ENCODE measurements at regions not wholly inside any gene's neighbourhood (a gene's known extent, or its start where the extent isn't known, plus 50 kb on each side); places are given as distances from the start of the nearest gene placed in this dataset.

DNA sequence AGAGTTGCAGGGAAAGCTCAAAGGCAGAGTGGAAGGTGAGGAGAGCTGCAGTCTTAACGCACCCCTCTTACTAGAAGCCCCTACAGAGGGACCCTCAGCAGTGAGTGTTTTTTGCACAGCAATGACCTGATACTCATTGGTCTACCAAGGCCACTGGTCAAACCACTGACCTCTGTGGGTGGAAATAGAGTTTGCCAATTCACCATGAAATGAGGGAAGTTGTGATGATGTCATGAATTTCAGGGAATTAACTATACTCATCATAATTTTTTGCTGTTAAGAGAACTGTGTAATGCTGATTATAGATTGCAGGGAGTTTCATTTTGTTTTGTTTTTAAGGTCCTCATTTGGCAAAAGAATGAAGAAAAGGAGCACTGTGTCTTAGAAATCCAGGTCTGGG, 101.7 kb upstream of the SMAD3 start:
- TF ChIP-seq, protein P1, sequence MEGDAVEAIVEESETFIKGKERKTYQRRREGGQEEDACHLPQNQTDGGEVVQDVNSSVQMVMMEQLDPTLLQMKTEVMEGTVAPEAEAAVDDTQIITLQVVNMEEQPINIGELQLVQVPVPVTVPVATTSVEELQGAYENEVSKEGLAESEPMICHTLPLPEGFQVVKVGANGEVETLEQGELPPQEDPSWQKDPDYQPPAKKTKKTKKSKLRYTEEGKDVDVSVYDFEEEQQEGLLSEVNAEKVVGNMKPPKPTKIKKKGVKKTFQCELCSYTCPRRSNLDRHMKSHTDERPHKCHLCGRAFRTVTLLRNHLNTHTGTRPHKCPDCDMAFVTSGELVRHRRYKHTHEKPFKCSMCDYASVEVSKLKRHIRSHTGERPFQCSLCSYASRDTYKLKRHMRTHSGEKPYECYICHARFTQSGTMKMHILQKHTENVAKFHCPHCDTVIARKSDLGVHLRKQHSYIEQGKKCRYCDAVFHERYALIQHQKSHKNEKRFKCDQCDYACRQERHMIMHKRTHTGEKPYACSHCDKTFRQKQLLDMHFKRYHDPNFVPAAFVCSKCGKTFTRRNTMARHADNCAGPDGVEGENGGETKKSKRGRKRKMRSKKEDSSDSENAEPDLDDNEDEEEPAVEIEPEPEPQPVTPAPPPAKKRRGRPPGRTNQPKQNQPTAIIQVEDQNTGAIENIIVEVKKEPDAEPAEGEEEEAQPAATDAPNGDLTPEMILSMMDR (IDR thresholded peaks at IDR 0.05 in 2 of 3, conservative IDR thresholded peaks at IDR 0.05 in 1 of 3; ENCODE audit: control insufficient read depth in 2 of 3, extremely low read depth in 1 of 3, insufficient read depth in 1 of 3, low read depth in 3 of 3, low read length in 3 of 3) = no peak
- TF ChIP-seq POLR2AphosphoS5 (IDR thresholded peaks at IDR 0.05; ENCODE audit: low read length) = no peak
- TF ChIP-seq, protein P2, sequence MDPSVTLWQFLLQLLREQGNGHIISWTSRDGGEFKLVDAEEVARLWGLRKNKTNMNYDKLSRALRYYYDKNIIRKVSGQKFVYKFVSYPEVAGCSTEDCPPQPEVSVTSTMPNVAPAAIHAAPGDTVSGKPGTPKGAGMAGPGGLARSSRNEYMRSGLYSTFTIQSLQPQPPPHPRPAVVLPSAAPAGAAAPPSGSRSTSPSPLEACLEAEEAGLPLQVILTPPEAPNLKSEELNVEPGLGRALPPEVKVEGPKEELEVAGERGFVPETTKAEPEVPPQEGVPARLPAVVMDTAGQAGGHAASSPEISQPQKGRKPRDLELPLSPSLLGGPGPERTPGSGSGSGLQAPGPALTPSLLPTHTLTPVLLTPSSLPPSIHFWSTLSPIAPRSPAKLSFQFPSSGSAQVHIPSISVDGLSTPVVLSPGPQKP (IDR thresholded peaks at IDR 0.05; ENCODE audit: low read depth, low read length) = no peak
- no peak for TF ChIP-seq POLR2A (IDR thresholded peaks at IDR 0.05; ENCODE audit: low read depth, low read length)
- TF ChIP-seq, protein P3, sequence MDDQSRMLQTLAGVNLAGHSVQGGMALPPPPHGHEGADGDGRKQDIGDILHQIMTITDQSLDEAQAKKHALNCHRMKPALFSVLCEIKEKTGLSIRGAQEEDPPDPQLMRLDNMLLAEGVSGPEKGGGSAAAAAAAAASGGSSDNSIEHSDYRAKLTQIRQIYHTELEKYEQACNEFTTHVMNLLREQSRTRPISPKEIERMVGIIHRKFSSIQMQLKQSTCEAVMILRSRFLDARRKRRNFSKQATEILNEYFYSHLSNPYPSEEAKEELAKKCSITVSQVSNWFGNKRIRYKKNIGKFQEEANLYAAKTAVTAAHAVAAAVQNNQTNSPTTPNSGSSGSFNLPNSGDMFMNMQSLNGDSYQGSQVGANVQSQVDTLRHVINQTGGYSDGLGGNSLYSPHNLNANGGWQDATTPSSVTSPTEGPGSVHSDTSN (IDR thresholded peaks at IDR 0.05; ENCODE audit: insufficient replicate concordance, low read depth, low read length) = no peak
- TF ChIP-seq TAF1 (IDR thresholded peaks at IDR 0.05; ENCODE audit: borderline replicate concordance, low read depth, low read length) = no peak
- no peak for TF ChIP-seq MTA3 (IDR thresholded peaks at IDR 0.05; ENCODE audit: borderline replicate concordance, low read length)
- TF ChIP-seq CREB1 (IDR thresholded peaks at IDR 0.05; ENCODE audit: low read depth) = no peak
- TF ChIP-seq POU2F2 (IDR thresholded peaks at IDR 0.05; ENCODE audit: borderline replicate concordance, low read depth, low read length) = no peak
- TF ChIP-seq, protein P4, sequence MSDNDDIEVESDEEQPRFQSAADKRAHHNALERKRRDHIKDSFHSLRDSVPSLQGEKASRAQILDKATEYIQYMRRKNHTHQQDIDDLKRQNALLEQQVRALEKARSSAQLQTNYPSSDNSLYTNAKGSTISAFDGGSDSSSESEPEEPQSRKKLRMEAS (IDR thresholded peaks at IDR 0.05; ENCODE audit: low read depth, low read length) = no peak
- no peak for TF ChIP-seq SREBF2 (IDR thresholded peaks at IDR 0.05; ENCODE audit: low read length)
- no peak for TF ChIP-seq CHD2 (IDR thresholded peaks at IDR 0.05; ENCODE audit: borderline replicate concordance, low read depth, low read length)
- TF ChIP-seq ZNF24 (IDR thresholded peaks at IDR 0.05) = no peak
